Nephron (organoid): ENCODE measurements at regions not wholly inside any gene's neighbourhood (a gene's known extent, or its start where the extent isn't known, plus 50 kb on each side); places are given as distances from the start of the nearest gene placed in this dataset.
A peak's percentile ranks its signal among the peaks of the same experiment; 100 is the strongest.

Source experiments
- H3K27ac Mint-ChIP-seq, 3 experiments: 2 replicates each; pipeline ENCODE4 v1.8.0; 2020; ENCODE audit warnings: mixed read lengths in 3 of 3, mild to moderate bottlenecking in 2 of 3, moderate library complexity in 1 of 3
- H3K27me3 Mint-ChIP-seq: 2 replicates; pipeline ENCODE4 v1.8.0; 2021; ENCODE audit warnings: low read depth, mild to moderate bottlenecking, moderate library complexity, mixed read lengths
- H3K36me3 Mint-ChIP-seq: 2 replicates; pipeline ENCODE4 v1.8.0; 2020; ENCODE audit warnings: low read depth, mixed read lengths
- H3K4me1 Mint-ChIP-seq: 2 replicates; pipeline ENCODE4 v1.8.0; 2020; ENCODE audit warnings: mixed read lengths
- H3K4me3 Mint-ChIP-seq, 3 experiments: 2 replicates each; pipeline ENCODE4 v1.8.0; 2020; ENCODE audit warnings: mild to moderate bottlenecking in 3 of 3, mixed read lengths in 3 of 3, moderate library complexity in 2 of 3
- H3K9me3 Mint-ChIP-seq: 2 replicates; pipeline ENCODE4 v1.8.0; 2020; ENCODE audit warnings: mixed read lengths
- TF ChIP-seq, protein P1 (sequence below), 3 experiments: fragments of 200-600 bp; sonication (generic); IDR thresholded peaks; one replicate each; pipeline ENCODE4 v1.5.0; 2021; ENCODE audit warnings: antibody characterized with exemption in 3 of 3; ENCODE audit not compliant: unreplicated experiment in 3 of 3

DNA sequence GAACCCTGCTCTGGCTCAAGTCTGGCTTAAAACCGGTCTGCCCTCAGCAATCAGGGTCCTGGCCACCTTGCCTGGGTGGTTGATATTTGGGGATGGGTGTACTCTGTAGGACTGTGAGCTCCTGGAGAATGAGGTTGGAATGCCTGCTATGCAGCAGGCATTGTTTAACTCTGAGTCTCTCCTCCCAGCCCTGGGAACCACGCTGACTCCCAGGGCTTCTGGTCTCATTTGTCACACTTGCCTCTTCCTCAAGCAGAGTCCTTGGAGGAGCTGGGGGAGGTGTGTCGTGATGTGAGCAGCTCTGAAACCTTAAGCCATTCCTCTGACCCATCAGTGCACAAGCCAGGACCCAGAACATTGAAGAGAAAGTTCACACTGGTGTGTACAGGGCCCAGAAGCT is 340.1 kb downstream of the MN1 start:
- Mint-ChIP-seq H3K36me3 (no peaks in the 10 kb centered on the region), H3K4me1 (peaks cover 34% of the 10 kb centered on the region), H3K4me3 (no peak overlapping the region), H3K27me3 (peaks cover 38% of the 10 kb centered on the region), H3K9me3 (peaks cover 2% of the 10 kb centered on the region), H3K27ac (no peak overlapping the region)
- TF ChIP-seq, protein P1, sequence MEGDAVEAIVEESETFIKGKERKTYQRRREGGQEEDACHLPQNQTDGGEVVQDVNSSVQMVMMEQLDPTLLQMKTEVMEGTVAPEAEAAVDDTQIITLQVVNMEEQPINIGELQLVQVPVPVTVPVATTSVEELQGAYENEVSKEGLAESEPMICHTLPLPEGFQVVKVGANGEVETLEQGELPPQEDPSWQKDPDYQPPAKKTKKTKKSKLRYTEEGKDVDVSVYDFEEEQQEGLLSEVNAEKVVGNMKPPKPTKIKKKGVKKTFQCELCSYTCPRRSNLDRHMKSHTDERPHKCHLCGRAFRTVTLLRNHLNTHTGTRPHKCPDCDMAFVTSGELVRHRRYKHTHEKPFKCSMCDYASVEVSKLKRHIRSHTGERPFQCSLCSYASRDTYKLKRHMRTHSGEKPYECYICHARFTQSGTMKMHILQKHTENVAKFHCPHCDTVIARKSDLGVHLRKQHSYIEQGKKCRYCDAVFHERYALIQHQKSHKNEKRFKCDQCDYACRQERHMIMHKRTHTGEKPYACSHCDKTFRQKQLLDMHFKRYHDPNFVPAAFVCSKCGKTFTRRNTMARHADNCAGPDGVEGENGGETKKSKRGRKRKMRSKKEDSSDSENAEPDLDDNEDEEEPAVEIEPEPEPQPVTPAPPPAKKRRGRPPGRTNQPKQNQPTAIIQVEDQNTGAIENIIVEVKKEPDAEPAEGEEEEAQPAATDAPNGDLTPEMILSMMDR (IDR thresholded peaks at IDR 0.05; ENCODE audit: unreplicated experiment in 3 of 3), result no peak

DNA sequence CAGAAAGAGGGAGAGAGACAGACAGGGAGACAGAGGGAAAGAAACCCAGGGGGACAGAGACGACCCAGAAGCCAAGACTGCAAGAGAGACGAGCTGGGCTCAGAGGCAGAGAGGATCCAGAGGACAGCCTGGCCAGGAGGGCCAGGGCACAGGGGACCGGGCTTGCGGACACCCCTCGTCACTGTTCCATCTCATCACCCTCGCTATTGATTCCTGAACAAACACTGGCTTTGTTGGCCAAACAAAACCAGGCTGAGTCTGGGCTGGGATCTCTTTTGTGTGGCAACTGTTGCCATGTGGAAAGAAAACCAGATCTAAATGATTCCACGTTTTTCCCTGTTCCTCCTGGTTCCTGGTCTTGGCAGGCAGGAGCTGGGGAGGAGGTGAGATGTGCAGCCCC is 339.4 kb downstream of the MN1 start:
- TF ChIP-seq, protein P1 (IDR thresholded peaks at IDR 0.05; ENCODE audit: unreplicated experiment in 3 of 3), result no peak
- H3K27me3 Mint-ChIP-seq, result peaks cover 39% of the 10 kb centered on the region
- no peak overlapping the region for H3K4me3 Mint-ChIP-seq
- H3K27ac Mint-ChIP-seq, result peak overlapping the region in 1 of 3 experiments; percentile 18
- H3K9me3 Mint-ChIP-seq, result peaks cover 2% of the 10 kb centered on the region
- H3K4me1 Mint-ChIP-seq, result peaks cover 28% of the 10 kb centered on the region
- H3K36me3 Mint-ChIP-seq, result no peaks in the 10 kb centered on the region

DNA sequence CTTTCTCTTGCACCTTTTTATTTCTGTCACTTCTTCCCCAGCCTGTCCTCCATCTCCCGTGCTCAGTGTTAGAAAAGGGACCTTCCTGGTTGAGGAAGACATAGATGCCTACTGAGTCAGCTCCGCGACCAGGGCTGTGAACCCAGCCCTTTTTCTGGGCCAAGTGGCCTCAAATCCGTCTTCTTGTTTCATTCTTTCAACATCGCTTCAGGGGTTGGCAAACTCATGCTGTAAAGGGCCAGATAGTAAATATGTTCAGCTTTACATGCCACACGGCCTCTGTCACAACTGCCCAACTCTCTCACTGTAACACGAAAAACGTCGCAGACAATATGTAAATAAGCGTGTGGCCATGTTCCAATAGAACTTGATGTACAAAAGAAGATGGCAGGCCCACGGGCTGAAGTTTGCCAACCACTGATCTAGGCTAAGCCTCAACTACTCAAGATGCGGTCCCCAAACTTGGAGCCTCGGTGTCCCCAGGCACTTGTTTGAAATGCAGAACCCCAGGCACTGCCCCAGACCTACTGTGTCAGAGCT is 338.4 kb downstream of the MN1 start:
- TF ChIP-seq, protein P1 (IDR thresholded peaks at IDR 0.05; ENCODE audit: unreplicated experiment in 3 of 3), result no peak
- peaks cover 38% of the 10 kb centered on the region for H3K27me3 Mint-ChIP-seq
- no peak overlapping the region for H3K4me3 Mint-ChIP-seq
- H3K4me1 Mint-ChIP-seq, result peaks cover 34% of the 10 kb centered on the region
- peak overlapping the region in 1 of 3 experiments; percentile 37 for H3K27ac Mint-ChIP-seq
- H3K36me3 Mint-ChIP-seq, result no peaks in the 10 kb centered on the region
- H3K9me3 Mint-ChIP-seq, result peaks cover 2% of the 10 kb centered on the region

DNA sequence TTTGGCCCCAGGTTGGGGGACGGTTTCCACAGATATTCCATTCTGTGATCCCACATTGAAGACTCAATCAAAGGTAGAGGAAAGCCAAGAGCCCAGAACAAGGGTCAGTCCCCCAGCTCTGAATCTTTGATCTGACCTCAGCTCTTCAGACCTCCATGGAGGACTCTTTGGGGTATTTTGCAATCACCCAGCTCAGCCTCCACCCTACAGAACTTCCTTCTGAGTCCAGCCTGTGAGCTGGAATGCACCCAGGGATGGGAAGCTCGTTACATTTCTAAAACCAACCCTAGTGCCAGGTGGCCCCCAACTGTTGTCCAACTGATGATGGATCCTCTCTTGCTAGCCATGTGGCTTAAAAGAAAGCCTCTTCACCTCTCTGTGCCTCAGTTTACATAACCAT is 335.3 kb downstream of the MN1 start:
- Mint-ChIP-seq H3K27ac (no peak overlapping the region), H3K9me3 (peaks cover 2% of the 10 kb centered on the region), H3K4me3 (no peak overlapping the region), H3K27me3 (peaks cover 27% of the 10 kb centered on the region), H3K4me1 (peaks cover 21% of the 10 kb centered on the region), H3K36me3 (no peaks in the 10 kb centered on the region)
- TF ChIP-seq, protein P1 (IDR thresholded peaks at IDR 0.05; ENCODE audit: unreplicated experiment in 3 of 3), result no peak

DNA sequence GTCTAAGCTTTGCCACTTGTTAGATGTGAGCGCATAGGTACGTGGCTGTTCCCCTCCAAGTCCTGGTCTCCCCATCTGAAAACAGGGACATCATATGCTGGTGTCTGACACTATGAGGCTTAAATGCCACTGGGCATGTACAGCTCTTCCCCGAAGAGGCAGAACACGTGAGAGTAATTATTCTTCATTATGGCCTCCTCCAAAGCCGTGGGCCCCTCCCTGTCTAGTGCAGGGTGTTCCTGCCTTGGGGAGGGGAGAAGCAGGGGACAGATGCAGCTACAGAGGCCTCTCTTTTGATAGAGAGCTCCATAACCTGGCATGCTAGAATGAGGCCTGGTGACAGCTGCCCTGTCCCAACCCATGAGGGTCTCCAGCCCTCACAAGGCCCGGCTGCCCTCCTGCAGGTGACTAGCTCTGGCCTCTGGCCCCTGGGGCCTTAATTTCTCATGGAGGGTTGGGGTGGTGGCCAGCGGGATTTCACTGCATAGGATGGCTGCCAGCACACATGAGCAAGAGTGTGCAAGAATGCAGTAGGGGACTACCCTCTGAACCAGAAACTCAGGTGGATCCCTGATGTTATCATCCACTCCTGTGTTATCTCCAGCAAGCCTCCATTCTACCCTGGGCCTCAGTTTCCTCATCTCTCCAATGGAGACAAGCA is 334.6 kb downstream of the MN1 start:
- TF ChIP-seq, protein P1 (IDR thresholded peaks at IDR 0.05; ENCODE audit: unreplicated experiment in 3 of 3), result no peak
- Mint-ChIP-seq H3K36me3 (no peaks in the 10 kb centered on the region), H3K27ac (no peak overlapping the region), H3K4me1 (peaks cover 16% of the 10 kb centered on the region), H3K9me3 (peaks cover 2% of the 10 kb centered on the region), H3K27me3 (peaks cover 22% of the 10 kb centered on the region), H3K4me3 (no peak overlapping the region)

DNA sequence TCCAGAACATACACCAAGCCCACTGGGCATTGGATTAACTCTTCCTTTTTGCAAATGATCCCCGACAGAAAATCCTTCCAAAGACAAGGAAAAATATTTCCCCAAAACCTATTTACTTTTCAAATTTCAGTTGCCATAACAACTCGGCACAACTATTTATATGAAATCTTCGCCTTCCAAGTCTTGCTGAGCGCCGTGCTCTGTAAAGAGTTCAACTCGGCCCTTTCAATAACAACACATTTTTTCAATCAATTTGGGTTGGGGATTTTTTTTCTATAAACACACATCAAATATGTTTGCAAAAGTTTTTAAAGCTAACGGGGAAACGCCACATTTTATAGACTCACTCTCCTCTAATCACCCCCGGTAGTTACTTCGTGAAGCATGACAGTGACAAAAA is 333.8 kb downstream of the MN1 start:
- no peak overlapping the region for H3K27ac Mint-ChIP-seq
- no peak overlapping the region for H3K4me3 Mint-ChIP-seq
- no peaks in the 10 kb centered on the region for H3K36me3 Mint-ChIP-seq
- peaks cover 20% of the 10 kb centered on the region for H3K27me3 Mint-ChIP-seq
- H3K4me1 Mint-ChIP-seq, result peaks cover 12% of the 10 kb centered on the region
- TF ChIP-seq, protein P1 (IDR thresholded peaks at IDR 0.05; ENCODE audit: unreplicated experiment in 3 of 3), result no peak
- peaks cover under 1% of the 10 kb centered on the region for H3K9me3 Mint-ChIP-seq
